ENCODE measurements at regions not wholly inside any gene's neighbourhood (a gene's known extent, or its start where the extent isn't known, plus 50 kb on each side); places are given as distances from the start of the nearest gene placed in this dataset.

- no peak for TF ChIP-seq CTCF (IDR thresholded peaks at IDR 0.05)
- no peak for TF ChIP-seq POLR2A (IDR thresholded peaks at IDR 0.05)
These were observed 642.1 kb upstream of the NRSN1 start for GRCh38 chr6:23483896-23484295.

All from right lobe of liver (tissue), 4 donors.